GM12891 (cell line): ENCODE measurements at regions not wholly inside any gene's neighbourhood (a gene's known extent, or its start where the extent isn't known, plus 50 kb on each side); places are given as distances from the start of the nearest gene placed in this dataset.

ENCODE experiments used
- DNase-seq: peaks from one replicate; pipeline ENCODE4 v3.0.0; 2011; ENCODE audit warnings: low spot score; ENCODE audit not compliant: insufficient read length
- FAIRE-seq: peaks from 2 replicates; lab custom pipeline; 2011; peaks lifted over from hg19 to GRCh38; lab: Jason Lieb, UNC
- PAX5 ChIP-seq: IDR thresholded peaks from 2 replicates; pipeline ENCODE4 v1.6.1; 2011; ENCODE audit warnings: low read length, moderate library complexity, mild to moderate bottlenecking; ENCODE audit not compliant: insufficient read depth, severe bottlenecking
- POLR2A ChIP-seq: IDR thresholded peaks from 2 replicates; pipeline ENCODE4 v1.6.1; 2011; ENCODE audit warnings: low read depth, low read length, control low read depth
- POLR2AphosphoS5 ChIP-seq: IDR thresholded peaks from 2 replicates; pipeline ENCODE4 v1.6.1; 2011; ENCODE audit warnings: low read depth, low read length, control low read depth
- POU2F2 ChIP-seq: IDR thresholded peaks from 2 replicates; pipeline ENCODE4 v1.6.1; 2011; ENCODE audit warnings: low read depth, mild to moderate bottlenecking, control low read depth, low read length, moderate library complexity
- SPI1 ChIP-seq: IDR thresholded peaks from 2 replicates; pipeline ENCODE4 v1.6.1; 2011; ENCODE audit warnings: low read depth, low read length, control low read depth
- TAF1 ChIP-seq: IDR thresholded peaks from 2 replicates; pipeline ENCODE4 v1.6.1; 2011; ENCODE audit warnings: low read depth, low read length, control low read depth

DNA sequence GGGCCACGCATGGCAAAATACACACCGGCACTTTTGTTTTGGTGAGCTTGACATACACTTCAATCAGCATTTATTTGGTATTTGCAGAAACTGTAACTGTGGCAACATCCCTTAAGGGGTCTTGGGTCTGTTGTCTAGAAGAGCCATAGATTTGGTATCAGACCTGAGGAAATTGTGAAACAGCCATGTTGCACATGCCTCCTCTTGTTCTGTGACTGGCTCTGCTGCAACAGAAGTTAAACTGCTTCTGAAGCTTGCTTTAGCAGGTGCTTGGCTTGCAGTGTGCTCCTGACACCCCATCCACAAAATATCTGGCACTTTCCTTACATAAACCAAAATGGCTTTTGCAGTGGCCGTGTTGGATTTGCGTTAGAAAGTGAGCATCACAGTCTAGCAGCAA is 247.3 kb downstream of the GATA3 start:
- no peak for FAIRE-seq
- TF ChIP-seq POU2F2 (no peak), POLR2AphosphoS5 (no peak), PAX5 (no peak), SPI1 (no peak), POLR2A (no peak), TAF1 (no peak)

DNA sequence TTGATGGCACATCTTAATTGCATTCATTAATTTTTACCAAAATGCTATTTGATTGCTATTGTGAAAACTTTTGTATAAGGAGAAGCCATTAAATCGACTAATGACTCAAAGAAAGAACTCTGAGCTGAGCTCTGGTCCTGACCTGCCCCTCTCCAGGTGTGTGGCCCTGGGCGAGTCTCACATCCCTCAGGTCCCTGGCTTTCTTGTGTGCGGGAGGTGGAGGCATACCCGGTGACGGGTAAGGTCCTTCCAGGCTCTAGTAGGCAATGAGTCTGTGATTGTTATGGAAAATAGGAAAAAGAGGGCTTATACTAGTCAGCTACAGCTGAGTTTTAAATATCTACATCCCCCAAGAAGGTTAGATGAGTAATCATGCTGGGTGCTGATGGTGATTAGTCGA is 248.1 kb downstream of the GATA3 start:
- DNase-seq: no peak
- no peak for TF ChIP-seq POLR2A
- no peak for TF ChIP-seq POU2F2
- TF ChIP-seq POLR2AphosphoS5: no peak
- no peak for TF ChIP-seq PAX5
- TF ChIP-seq SPI1: no peak
- no peak for TF ChIP-seq TAF1
- FAIRE-seq: no peak

More for the DNA sequence above, 247.3 kb downstream of the GATA3 start:
- no peak for DNase-seq

DNA sequence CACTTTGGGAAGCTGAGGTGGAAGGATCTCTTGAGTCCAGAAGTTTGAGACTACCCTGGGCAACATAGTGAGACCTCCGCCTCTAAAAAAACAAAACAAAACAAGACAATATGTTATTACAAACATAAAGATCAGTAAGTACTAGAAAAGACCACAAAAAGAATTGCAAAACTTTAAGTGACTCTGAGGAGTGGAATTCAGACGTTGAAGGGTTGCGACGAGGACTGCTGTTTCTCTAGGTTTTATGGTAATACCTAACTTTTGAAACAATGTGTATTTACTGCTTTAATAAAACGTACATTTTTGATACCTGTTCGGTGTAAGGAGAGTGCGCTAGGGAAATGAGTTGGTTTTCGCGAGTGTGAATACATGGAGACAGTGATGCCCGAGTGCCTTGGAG is 250.4 kb downstream of the GATA3 start:
- DNase-seq (no peak), FAIRE-seq (no peak)
- TF ChIP-seq POU2F2: no peak
- no peak for TF ChIP-seq TAF1
- TF ChIP-seq POLR2AphosphoS5: no peak
- no peak for TF ChIP-seq PAX5
- no peak for TF ChIP-seq SPI1
- no peak for TF ChIP-seq POLR2A

DNA sequence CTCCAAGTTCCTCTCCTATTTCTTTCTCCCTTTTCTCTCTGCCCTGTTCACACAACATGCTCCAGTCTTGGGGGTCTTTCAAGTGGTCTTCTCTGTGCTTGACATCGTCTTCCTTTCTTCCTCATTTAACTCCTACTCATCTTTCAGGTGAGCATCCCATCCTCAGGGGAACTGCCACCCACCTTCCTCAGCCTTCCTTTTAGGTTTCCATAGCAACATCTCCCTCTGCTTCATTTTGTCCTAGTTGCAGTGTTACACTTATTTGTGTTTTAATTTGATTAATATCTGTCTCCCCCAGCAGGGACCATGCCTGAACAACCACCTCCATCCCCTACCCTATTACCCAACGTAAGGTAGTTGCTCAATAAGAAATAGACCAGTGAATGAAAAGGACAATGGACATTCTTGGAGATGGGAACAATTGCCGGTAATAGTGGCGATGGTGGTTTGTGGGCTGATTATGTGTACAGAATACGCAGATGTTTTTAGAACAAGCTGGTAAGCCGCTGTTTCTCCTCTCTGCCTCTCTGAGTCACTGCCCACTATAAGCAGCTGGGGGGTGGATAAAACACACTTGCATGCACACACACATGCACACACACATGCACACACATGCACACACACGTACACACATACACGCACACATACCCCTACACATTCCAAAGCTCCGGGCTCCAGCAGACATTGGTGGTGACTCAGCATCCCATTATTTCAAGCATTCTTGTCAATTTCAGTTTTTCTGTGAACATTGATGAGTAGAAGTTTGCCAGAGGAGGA is 251.6 kb downstream of the GATA3 start:
- FAIRE-seq (no peak), DNase-seq (no peak)
- TF ChIP-seq PAX5 (no peak), POU2F2 (no peak), POLR2A (no peak), TAF1 (no peak), SPI1 (no peak), POLR2AphosphoS5 (no peak)

DNA sequence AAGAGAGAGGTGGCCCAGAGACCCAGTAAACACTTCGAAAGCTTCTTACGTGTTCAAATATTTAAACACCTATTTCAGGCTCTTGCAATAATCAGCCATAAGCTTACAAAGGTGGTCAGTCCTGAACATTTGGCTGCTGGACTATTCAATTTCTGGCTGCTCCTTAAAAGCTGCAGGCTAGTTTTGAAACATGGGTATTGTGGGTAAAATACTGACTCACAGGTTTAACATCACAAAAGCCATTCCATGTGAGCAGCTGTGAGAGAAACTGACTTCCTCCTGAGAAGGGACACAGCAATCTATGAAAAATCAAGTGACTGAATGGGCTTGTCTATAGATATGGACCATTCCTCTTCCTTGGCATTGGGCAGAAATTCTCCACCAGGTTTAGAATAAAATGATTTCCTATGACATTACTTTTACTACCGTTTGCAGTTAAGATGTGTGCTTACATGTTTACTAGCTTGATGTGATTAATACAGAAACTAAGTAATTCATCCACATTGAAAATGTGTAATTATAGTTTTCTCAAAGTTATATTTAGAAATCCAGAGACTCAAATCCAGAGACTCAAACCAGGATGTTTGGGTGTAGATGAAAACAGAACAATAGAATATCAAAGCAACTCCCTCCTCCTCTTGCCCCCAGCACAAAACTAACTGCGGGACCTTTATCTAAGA is 252.3 kb downstream of the GATA3 start:
- TF ChIP-seq TAF1: no peak
- no peak for TF ChIP-seq POU2F2
- TF ChIP-seq SPI1: no peak
- no peak for TF ChIP-seq POLR2A
- no peak for TF ChIP-seq PAX5
- no peak for TF ChIP-seq POLR2AphosphoS5
- no peak for FAIRE-seq
- DNase-seq: no peak

DNA sequence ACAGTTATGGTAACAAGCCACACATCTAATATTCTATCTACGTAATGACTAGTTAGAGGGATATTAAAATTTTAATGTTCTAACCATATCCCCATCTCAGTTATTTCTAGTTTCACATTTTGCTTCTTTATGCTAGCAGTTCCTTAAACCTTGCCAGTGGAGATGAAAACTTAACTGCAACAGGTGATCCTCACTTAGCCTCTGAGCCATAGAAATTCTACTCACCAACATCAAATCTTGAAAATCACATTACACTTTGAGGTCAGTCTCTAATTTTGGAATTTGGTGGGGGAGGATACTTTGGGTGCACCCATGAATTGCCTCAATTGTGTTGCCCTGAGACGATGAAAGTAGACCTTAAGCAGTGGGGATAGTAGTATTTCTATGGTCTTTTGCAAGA is 256.4 kb downstream of the GATA3 start:
- FAIRE-seq (no peak), DNase-seq (no peak)
- no peak for TF ChIP-seq POU2F2
- no peak for TF ChIP-seq POLR2AphosphoS5
- no peak for TF ChIP-seq PAX5
- TF ChIP-seq POLR2A: no peak
- no peak for TF ChIP-seq TAF1

DNA sequence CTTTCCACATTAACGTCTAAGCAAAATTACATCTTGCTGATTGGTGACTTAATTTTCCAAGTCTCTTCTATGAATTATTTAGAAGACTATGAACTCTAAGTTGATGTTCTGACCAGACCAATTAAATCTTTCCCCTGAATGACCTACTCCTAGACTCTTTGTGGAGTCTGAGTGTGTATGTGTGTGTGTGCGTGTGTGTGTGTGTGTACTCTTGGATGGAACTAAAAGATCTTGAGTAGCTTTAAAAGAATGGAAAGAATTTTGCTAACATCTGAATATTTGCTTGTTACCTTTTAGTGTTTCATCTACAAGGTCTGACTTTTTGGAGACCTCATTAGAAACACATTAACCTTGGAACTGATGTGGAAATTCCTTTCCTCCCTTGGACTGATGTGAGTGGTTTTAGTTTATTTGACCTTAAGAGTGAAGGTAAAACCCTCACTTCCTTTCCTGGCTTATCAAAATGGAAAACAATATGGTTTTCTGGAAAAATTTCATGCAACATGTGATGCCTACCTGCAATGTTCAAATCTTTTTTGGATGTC is 257.1 kb downstream of the GATA3 start:
- FAIRE-seq (no peak), DNase-seq (no peak)

DNA sequence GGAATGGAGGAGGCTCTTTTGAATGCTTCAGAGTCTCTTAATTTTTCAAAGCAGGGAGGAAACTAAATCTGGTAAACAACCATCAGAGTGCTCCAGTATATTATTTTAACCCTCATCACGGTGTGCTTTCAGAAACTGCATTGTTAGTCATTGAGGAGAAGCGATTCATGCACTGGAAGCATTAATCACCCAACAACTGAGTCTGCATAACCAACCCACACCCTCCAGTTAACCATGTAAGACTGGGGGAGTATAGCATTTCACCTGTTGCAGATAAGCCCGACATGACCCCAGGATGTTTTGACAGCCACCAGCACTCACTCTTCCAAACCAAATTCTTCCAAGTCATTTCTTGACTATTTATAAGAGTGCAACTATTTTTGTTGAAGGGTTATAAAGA is 257.6 kb downstream of the GATA3 start:
- DNase-seq (no peak), FAIRE-seq (no peak)
- no peak for TF ChIP-seq POLR2AphosphoS5
- TF ChIP-seq SPI1: no peak
- no peak for TF ChIP-seq TAF1
- no peak for TF ChIP-seq PAX5
- no peak for TF ChIP-seq POU2F2
- no peak for TF ChIP-seq POLR2A

More for the DNA sequence above, 257.1 kb downstream of the GATA3 start:
- TF ChIP-seq PAX5 (no peak), POLR2A (no peak), TAF1 (no peak), POLR2AphosphoS5 (no peak), POU2F2 (no peak), SPI1 (no peak)

DNA sequence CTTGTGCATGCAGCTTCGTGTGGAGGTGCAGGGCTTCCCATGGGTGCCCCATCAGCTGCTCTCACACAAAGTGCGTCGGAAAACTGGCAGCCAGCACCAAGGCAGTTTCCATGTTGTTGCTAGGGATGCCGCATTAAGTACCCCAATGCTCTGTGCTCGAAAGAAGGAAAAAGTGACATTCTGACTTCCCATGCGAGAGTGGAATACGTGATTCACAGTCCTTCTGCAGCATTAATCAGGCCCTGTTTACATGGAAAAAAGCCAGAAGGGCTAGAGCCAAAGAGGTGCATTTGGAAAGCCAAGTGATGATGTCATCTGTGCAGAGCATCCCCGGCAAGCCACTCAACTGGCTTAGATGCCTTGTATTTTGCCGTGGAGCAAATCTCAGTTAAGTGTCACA is 258.3 kb downstream of the GATA3 start:
- DNase-seq (no peak), FAIRE-seq (no peak)
- TF ChIP-seq PAX5 (no peak), POLR2AphosphoS5 (no peak), SPI1 (no peak), TAF1 (no peak), POU2F2 (no peak), POLR2A (no peak)

DNA sequence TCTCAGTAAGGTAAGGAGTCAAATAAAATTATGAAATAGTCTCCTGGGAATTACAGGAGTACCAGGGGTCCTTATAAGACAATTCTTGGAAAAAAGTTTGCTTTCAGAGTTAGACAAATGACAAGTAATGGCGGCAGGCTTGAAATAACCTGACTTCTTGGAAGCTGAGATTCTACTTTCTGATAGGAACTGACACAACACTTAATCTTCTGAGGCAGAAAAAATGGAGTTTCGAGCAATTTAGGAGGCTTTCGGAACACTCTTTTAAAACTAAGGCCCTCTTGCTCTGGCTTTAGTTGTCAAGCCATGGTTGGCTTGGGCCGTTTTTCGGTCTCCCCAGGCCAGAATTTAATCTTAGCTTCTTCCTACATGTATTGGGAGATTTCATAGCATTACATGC is 260.0 kb downstream of the GATA3 start:
- no peak for TF ChIP-seq POLR2AphosphoS5
- no peak for TF ChIP-seq POLR2A
- TF ChIP-seq SPI1: no peak
- TF ChIP-seq TAF1: no peak
- TF ChIP-seq POU2F2: no peak
- TF ChIP-seq PAX5: no peak
- FAIRE-seq: no peak
- DNase-seq: no peak
